HFF-Myc (cell line): ENCODE measurements at regions not wholly inside any gene's neighbourhood (a gene's known extent, or its start where the extent isn't known, plus 50 kb on each side); places are given as distances from the start of the nearest gene placed in this dataset.
"Not testable (repeated sequence)": the region's sequence is repeated elsewhere in the genome, so short reads cannot be mapped to it uniquely, and the experiment has no call there.

ENCODE experiments used
- DNase-seq: peaks from one replicate; pipeline ENCODE4 v3.0.0-alpha.2; 2011; ENCODE audit warnings: low read depth; ENCODE audit errors: extremely low read depth
- H3K4me3 ChIP-seq: replicated peaks from 2 replicates; pipeline ENCODE4 v1.5.1; 2011; ENCODE audit warnings: low read depth, mild to moderate bottlenecking, control low read depth, low read length
- TF ChIP-seq, protein P1 (sequence below): IDR thresholded peaks from 2 replicates; pipeline ENCODE4 v1.5.1; 2012; ENCODE audit warnings: mild to moderate bottlenecking, low read depth, low read length, control low read depth; ENCODE audit errors: missing control alignments

- no peak for DNase-seq
- TF ChIP-seq, protein P1, sequence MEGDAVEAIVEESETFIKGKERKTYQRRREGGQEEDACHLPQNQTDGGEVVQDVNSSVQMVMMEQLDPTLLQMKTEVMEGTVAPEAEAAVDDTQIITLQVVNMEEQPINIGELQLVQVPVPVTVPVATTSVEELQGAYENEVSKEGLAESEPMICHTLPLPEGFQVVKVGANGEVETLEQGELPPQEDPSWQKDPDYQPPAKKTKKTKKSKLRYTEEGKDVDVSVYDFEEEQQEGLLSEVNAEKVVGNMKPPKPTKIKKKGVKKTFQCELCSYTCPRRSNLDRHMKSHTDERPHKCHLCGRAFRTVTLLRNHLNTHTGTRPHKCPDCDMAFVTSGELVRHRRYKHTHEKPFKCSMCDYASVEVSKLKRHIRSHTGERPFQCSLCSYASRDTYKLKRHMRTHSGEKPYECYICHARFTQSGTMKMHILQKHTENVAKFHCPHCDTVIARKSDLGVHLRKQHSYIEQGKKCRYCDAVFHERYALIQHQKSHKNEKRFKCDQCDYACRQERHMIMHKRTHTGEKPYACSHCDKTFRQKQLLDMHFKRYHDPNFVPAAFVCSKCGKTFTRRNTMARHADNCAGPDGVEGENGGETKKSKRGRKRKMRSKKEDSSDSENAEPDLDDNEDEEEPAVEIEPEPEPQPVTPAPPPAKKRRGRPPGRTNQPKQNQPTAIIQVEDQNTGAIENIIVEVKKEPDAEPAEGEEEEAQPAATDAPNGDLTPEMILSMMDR, result no peak
- H3K4me3 ChIP-seq, result no peak overlapping the region
Measured at GRCh38 chr10:44278837-44279324, 106.0 kb downstream of the CXCL12 start.

DNA sequence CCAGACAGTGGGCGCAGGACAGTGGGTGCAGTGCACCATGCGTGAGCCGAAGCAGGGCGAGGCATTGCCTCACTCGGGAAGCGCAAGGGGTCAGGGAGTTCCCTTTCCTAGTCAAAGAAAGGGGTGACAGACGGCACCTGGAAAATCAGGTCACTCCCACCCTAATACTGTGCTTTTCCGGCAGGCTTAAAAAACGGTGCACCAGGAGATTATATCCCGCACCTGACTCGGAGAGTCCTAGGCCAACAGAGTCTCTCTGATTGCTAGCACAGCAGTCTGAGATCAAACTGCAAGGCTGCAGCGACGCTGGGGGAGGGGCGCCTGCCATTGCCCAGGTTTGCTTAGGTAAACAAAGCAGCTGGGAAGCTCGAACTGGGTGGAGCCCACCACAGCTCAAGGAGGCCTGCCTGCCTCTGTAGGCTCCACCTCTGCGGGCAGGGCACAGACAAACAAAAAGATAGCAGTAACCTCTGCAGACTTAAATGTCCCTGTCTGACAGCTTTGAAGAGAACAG lies 116.4 kb downstream of the CXCL12 start:
- DNase-seq, H3K4me3 ChIP-seq: not testable (repeated sequence)

DNA sequence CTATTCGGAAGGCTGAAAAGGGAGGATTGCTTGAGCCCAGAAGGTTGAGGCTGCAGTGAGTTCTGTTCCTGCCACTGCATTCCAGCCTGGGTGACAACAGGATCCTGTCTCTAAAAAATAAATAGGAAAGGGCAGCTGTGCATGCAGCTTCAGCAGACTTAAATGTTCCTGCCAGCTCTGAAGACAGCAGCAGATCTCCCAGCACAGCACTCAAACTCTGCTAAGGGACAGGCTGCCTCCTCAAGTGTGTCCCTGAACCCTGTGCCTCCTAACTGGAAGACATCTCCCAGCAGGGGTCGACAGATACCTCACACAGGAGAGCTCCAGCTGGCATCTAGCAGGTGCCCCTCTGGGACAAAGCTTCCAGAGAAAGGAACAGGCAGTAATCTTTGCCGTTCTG lies 117.9 kb downstream of the CXCL12 start:
- DNase-seq, result no peak
- H3K4me3 ChIP-seq, result no peak overlapping the region
- TF ChIP-seq, protein P1, result no peak

- DNase-seq, result no peak
- TF ChIP-seq, protein P1, result no peak
- no peak overlapping the region for H3K4me3 ChIP-seq
Measured at GRCh38 chr10:44264244-44264643, 120.7 kb downstream of the CXCL12 start.

DNA sequence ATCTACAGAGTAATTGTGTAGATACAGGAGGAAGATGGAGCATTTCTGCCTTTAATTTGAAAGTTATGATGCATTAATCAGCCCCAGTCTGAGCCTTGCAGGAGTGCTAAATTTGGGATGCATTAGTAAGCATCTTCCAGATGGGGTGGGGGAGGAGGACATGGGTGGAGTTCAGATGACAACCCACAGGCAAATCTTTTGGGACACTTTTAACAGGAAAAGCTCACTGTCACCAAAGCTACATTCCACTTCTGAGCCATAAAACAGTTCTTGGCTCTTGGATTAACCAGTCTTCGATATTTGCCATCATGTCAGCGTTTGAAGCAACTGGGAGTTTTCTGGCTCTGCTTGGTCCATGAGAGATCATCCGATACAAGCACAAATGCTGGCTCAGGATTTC lies 121.1 kb downstream of the CXCL12 start:
- no peak for DNase-seq
- TF ChIP-seq, protein P1, result no peak

GRCh38 chr10:44262551-44263251 lies 122.2 kb downstream of the CXCL12 start:
- TF ChIP-seq, protein P1, result no peak
- no peak overlapping the region for H3K4me3 ChIP-seq
- no peak for DNase-seq

More for the DNA sequence above, 121.1 kb downstream of the CXCL12 start:
- no peak overlapping the region for H3K4me3 ChIP-seq

GRCh38 chr10:44261710-44262455 lies 123.0 kb downstream of the CXCL12 start:
- no peak for DNase-seq
- TF ChIP-seq, protein P1, result no peak
- H3K4me3 ChIP-seq, result no peak overlapping the region
